Fibroblast of lung (primary cell): ENCODE measurements at regions not wholly inside any gene's neighbourhood (a gene's known extent, or its start where the extent isn't known, plus 50 kb on each side); places are given as distances from the start of the nearest gene placed in this dataset.

Source experiments
- DNase-seq, 2 donors: peaks; one replicate each; pipeline versions ENCODE4 v3.0.0 to v3.0.0-alpha.2; 2010; ENCODE audit warnings: low read depth in 2 of 2
- H2AFZ ChIP-seq: 2 replicates; pipeline ENCODE4 v1.5.1; 2012; ENCODE audit warnings: low read length, control low read depth, inconsistent platforms
- H3K27ac ChIP-seq: 2 replicates; pipeline ENCODE4 v1.5.1; 2011; ENCODE audit warnings: low read length, control low read depth; ENCODE audit not compliant: insufficient read depth
- H3K27me3 ChIP-seq: 2 replicates; pipeline ENCODE4 v1.5.1; 2011; ENCODE audit warnings: mild to moderate bottlenecking, low read length; ENCODE audit not compliant: control insufficient read depth, insufficient read depth
- H3K36me3 ChIP-seq: 2 replicates; pipeline ENCODE4 v1.5.1; 2011; ENCODE audit warnings: low read length; ENCODE audit not compliant: control insufficient read depth, insufficient read depth
- H3K4me1 ChIP-seq: 2 replicates; pipeline ENCODE4 v1.5.1; 2011; ENCODE audit warnings: low read length; ENCODE audit not compliant: control insufficient read depth, insufficient read depth; ENCODE audit errors: extremely low read depth
- H3K4me2 ChIP-seq: 2 replicates; pipeline ENCODE4 v1.5.1; 2011; ENCODE audit warnings: low read length, control low read depth; ENCODE audit not compliant: insufficient read depth; ENCODE audit errors: extremely low read depth
- H3K4me3 ChIP-seq, 4 experiments: fragments of 200-600 bp in 1 of 4; sonication (generic) in 1 of 4; replicated peaks in 1 of 4; 2 replicates each; pipeline ENCODE4 v1.5.1; 2011 to 2016; ENCODE audit warnings: low read length in 4 of 4, low read depth in 3 of 4, mild to moderate bottlenecking in 3 of 4, control low read depth in 2 of 4, inconsistent platforms in 1 of 4, mixed read lengths in 1 of 4; ENCODE audit not compliant: insufficient read depth in 1 of 4; ENCODE audit errors: control extremely low read depth in 1 of 4
- H3K79me2 ChIP-seq: 2 replicates; pipeline ENCODE4 v1.5.1; 2012; ENCODE audit warnings: mild to moderate bottlenecking, low read length, inconsistent platforms; ENCODE audit not compliant: control insufficient read depth, insufficient read depth
- H3K9ac ChIP-seq: 2 replicates; pipeline ENCODE4 v1.5.1; 2011; ENCODE audit warnings: mild to moderate bottlenecking, low read length, control low read depth; ENCODE audit not compliant: insufficient read depth
- H3K9me3 ChIP-seq: 2 replicates; pipeline ENCODE4 v1.5.1; 2012; ENCODE audit warnings: low read depth, low read length; ENCODE audit not compliant: control insufficient read depth, insufficient read depth
- H4K20me1 ChIP-seq: 2 replicates; pipeline ENCODE4 v1.5.1; 2011; ENCODE audit warnings: low read length; ENCODE audit not compliant: control insufficient read depth, insufficient read depth; ENCODE audit errors: extremely low read depth
- EZH2 ChIP-seq: IDR thresholded peaks from 2 replicates; pipeline ENCODE4 v1.5.1; 2012; ENCODE audit warnings: low read length, control low read depth, mild to moderate bottlenecking; ENCODE audit errors: missing control alignments
- TF ChIP-seq, protein P1 (sequence below), 2 donors: IDR thresholded peaks in 1 of 2; conservative IDR thresholded peaks in 1 of 2; 1 replicate in 1 of 2; 2 replicates in 1 of 2; pipeline ENCODE4 v1.5.1; 2011 to 2012; ENCODE audit warnings: low read length in 2 of 2, control low read depth in 1 of 2, inconsistent platforms in 1 of 2, low read depth in 1 of 2, mild to moderate bottlenecking in 1 of 2

- no peaks in the 10 kb centered on the region for H3K27me3 ChIP-seq
- TF ChIP-seq, protein P1, sequence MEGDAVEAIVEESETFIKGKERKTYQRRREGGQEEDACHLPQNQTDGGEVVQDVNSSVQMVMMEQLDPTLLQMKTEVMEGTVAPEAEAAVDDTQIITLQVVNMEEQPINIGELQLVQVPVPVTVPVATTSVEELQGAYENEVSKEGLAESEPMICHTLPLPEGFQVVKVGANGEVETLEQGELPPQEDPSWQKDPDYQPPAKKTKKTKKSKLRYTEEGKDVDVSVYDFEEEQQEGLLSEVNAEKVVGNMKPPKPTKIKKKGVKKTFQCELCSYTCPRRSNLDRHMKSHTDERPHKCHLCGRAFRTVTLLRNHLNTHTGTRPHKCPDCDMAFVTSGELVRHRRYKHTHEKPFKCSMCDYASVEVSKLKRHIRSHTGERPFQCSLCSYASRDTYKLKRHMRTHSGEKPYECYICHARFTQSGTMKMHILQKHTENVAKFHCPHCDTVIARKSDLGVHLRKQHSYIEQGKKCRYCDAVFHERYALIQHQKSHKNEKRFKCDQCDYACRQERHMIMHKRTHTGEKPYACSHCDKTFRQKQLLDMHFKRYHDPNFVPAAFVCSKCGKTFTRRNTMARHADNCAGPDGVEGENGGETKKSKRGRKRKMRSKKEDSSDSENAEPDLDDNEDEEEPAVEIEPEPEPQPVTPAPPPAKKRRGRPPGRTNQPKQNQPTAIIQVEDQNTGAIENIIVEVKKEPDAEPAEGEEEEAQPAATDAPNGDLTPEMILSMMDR (conservative IDR thresholded peaks at IDR 0.05 in 1 of 2, IDR thresholded peaks at IDR 0.05 in 1 of 2; ENCODE audit: low read depth in 1 of 2, low read length in 2 of 2) = no peak
- TF ChIP-seq EZH2 = no peak
- H3K36me3 ChIP-seq = no peaks in the 10 kb centered on the region
Measured at GRCh38 chr4:178963446-178964045, 1521.3 kb upstream of the AGA start.

GRCh38 chr4:178966644-178967043 lies 1524.4 kb upstream of the AGA start:
- no peak overlapping the region for H3K27ac ChIP-seq
- no peaks in the 10 kb centered on the region for H3K27me3 ChIP-seq
- H3K9ac ChIP-seq = no peak overlapping the region
- peaks cover 2% of the 10 kb centered on the region for H4K20me1 ChIP-seq
- no peak overlapping the region for H2AFZ ChIP-seq
- H3K9me3 ChIP-seq = no peaks in the 10 kb centered on the region
- no peaks in the 10 kb centered on the region for H3K4me1 ChIP-seq
- H3K36me3 ChIP-seq = no peaks in the 10 kb centered on the region
- TF ChIP-seq, protein P1 (conservative IDR thresholded peaks at IDR 0.05 in 1 of 2, IDR thresholded peaks at IDR 0.05 in 1 of 2; ENCODE audit: low read depth in 1 of 2, low read length in 2 of 2) = no peak
- no peak for TF ChIP-seq EZH2
- no peak overlapping the region for H3K4me3 ChIP-seq
- no peaks in the 10 kb centered on the region for H3K79me2 ChIP-seq
- H3K4me2 ChIP-seq = no peak overlapping the region
- no peak for DNase-seq

More at GRCh38 chr4:178963446-178964045, 1521.3 kb upstream of the AGA start:
- Histone ChIP-seq H3K9ac (no peak overlapping the region), H3K9me3 (no peaks in the 10 kb centered on the region), H3K4me3 (no peak overlapping the region), H2AFZ (no peak overlapping the region), H3K4me1 (no peaks in the 10 kb centered on the region), H3K4me2 (no peak overlapping the region), H3K79me2 (no peaks in the 10 kb centered on the region), H3K27ac (no peak overlapping the region), H4K20me1 (peaks cover 2% of the 10 kb centered on the region)
- DNase-seq = peak in 1 of 2 donors; percentile 7

DNA sequence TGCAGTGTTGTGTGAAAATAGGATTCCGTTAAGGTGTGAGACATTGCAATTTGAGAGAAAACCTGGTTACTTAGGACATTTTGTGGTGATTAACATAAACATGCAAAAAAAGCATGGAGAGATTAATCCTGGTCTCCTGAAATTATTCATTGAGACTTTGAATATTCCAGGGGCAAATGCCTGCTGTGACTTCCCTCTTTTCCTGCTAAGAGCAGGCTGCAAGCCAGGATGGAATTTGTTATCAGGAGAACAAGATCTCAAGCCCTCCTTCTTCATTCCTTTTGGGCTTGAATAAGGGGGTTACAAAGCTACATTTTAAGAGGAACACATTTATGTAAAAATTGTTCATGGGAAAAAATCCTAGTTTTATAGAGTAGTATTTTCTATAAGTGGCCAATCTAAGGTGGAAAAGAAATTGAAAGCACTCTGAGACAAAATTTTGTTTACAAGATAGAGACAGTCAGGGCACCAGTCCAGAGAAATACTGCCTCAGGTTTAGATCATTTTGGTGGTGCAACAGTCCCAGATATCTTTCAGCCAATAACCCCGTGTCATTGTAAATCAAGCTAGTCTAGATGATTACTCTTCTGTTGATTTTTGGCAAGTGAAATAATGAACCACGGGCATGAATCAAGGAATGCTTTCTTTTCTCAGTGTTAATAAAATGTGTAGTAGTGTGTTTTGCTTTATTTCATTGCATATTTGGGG lies 1528.3 kb upstream of the AGA start:
- no peak for TF ChIP-seq EZH2
- TF ChIP-seq, protein P1 (conservative IDR thresholded peaks at IDR 0.05 in 1 of 2, IDR thresholded peaks at IDR 0.05 in 1 of 2; ENCODE audit: low read depth in 1 of 2, low read length in 2 of 2) = no peak
- no peaks in the 10 kb centered on the region for H3K9me3 ChIP-seq
- no peak overlapping the region for H3K4me3 ChIP-seq
- H3K27ac ChIP-seq = no peak overlapping the region
- DNase-seq = peak; percentile 6 to 10
- H3K9ac ChIP-seq = no peak overlapping the region
- H3K36me3 ChIP-seq = no peaks in the 10 kb centered on the region
- H3K4me2 ChIP-seq = no peak overlapping the region
- H2AFZ ChIP-seq = no peak overlapping the region
- no peaks in the 10 kb centered on the region for H3K27me3 ChIP-seq
- no peaks in the 10 kb centered on the region for H3K4me1 ChIP-seq
- H3K79me2 ChIP-seq = no peaks in the 10 kb centered on the region
- no peaks in the 10 kb centered on the region for H4K20me1 ChIP-seq
